IMR-90 (cell line): ENCODE measurements at regions not wholly inside any gene's neighbourhood (a gene's known extent, or its start where the extent isn't known, plus 50 kb on each side); places are given as distances from the start of the nearest gene placed in this dataset.

Source experiments
- BHLHE40 ChIP-seq: fragments of 150-350 bp; IDR thresholded peaks from 2 replicates; pipeline ENCODE4 v1.6.1; 2016; ENCODE audit warnings: mild to moderate bottlenecking, low read depth, low read length
- FOS ChIP-seq: fragments of 150-350 bp; IDR thresholded peaks from 2 replicates; pipeline ENCODE4 v1.6.1; 2016; ENCODE audit warnings: low read depth, low read length
- MAFK ChIP-seq: IDR thresholded peaks from 2 replicates; pipeline ENCODE4 v1.6.1; 2012; ENCODE audit warnings: low read depth, low read length, improper control_type of control experiment
- MAZ ChIP-seq: IDR thresholded peaks from 2 replicates; pipeline ENCODE4 v1.6.1; 2012; ENCODE audit warnings: low read depth, mild to moderate bottlenecking, low read length, improper control_type of control experiment, moderate library complexity, borderline replicate concordance
- MXI1 ChIP-seq: IDR thresholded peaks from 2 replicates; pipeline ENCODE4 v1.6.1; 2012; ENCODE audit warnings: low read depth, mild to moderate bottlenecking, low read length, moderate library complexity, borderline replicate concordance
- POLR2A ChIP-seq: IDR thresholded peaks from 2 replicates; pipeline ENCODE4 v1.6.1; 2012; ENCODE audit warnings: mild to moderate bottlenecking, low read depth, low read length
- RCOR1 ChIP-seq: IDR thresholded peaks from 2 replicates; pipeline ENCODE4 v1.6.1; 2012; ENCODE audit warnings: mild to moderate bottlenecking, low read length, improper control_type of control experiment; ENCODE audit not compliant: insufficient replicate concordance
- RFX5 ChIP-seq: IDR thresholded peaks from 2 replicates; pipeline ENCODE4 v1.8.0; 2012; ENCODE audit warnings: low read depth, mild to moderate bottlenecking, low read length, moderate library complexity
- SMC3 ChIP-seq: fragments of 150-350 bp; IDR thresholded peaks from 2 replicates; pipeline ENCODE4 v1.6.1; 2016; ENCODE audit warnings: low read depth, mild to moderate bottlenecking, antibody characterized with exemption, low read length, moderate library complexity
- TF ChIP-seq, protein P1 (sequence below): conservative IDR thresholded peaks from 2 replicates; pipeline ENCODE4 v1.5.1; 2012; ENCODE audit warnings: mild to moderate bottlenecking, low read depth, low read length, improper control_type of control experiment

DNA sequence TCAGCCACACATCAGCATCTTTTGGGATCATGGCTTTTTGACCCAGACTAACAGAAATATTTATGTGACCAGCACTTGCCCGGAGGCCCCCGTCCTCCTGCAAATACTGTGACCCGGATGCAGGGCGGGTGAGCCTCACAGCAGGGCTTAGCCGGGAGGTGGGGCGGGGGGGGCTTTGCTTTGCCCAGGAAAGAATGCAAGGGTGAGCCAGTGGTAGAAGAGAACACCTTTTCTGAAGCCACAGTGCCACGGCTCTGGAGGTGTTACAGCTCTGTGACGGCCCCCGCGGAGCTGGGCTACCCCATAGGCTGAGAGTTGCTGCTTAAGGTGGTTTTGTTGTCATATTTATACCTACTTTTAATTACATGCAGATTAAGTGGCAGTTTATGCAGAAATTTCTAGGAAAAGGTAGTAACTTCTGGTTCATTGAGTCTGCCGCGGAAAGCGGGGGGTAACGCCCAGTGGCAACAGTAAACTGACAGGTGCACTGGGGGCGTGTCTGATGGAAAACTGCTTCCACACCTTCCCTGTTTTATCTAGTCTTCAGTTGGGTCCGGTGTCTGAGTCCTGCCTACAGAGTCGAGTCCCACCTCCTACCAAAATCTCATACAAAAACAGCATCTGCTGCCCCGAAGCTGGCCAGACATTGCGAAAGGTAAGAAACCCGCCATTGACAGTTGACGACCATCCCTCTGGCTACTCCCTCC lies 187.9 kb downstream of the TEX29 start:
- TF ChIP-seq, protein P1, sequence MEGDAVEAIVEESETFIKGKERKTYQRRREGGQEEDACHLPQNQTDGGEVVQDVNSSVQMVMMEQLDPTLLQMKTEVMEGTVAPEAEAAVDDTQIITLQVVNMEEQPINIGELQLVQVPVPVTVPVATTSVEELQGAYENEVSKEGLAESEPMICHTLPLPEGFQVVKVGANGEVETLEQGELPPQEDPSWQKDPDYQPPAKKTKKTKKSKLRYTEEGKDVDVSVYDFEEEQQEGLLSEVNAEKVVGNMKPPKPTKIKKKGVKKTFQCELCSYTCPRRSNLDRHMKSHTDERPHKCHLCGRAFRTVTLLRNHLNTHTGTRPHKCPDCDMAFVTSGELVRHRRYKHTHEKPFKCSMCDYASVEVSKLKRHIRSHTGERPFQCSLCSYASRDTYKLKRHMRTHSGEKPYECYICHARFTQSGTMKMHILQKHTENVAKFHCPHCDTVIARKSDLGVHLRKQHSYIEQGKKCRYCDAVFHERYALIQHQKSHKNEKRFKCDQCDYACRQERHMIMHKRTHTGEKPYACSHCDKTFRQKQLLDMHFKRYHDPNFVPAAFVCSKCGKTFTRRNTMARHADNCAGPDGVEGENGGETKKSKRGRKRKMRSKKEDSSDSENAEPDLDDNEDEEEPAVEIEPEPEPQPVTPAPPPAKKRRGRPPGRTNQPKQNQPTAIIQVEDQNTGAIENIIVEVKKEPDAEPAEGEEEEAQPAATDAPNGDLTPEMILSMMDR: no peak
- TF ChIP-seq BHLHE40: no peak
- TF ChIP-seq RFX5: no peak
- no peak for TF ChIP-seq POLR2A
- TF ChIP-seq MAFK: no peak
- TF ChIP-seq SMC3: no peak
- no peak for TF ChIP-seq MXI1
- no peak for TF ChIP-seq RCOR1
- no peak for TF ChIP-seq MAZ
- no peak for TF ChIP-seq FOS
